ENCODE measurements at regions not wholly inside any gene's neighbourhood (a gene's known extent, or its start where the extent isn't known, plus 50 kb on each side); places are given as distances from the start of the nearest gene placed in this dataset.

DNA sequence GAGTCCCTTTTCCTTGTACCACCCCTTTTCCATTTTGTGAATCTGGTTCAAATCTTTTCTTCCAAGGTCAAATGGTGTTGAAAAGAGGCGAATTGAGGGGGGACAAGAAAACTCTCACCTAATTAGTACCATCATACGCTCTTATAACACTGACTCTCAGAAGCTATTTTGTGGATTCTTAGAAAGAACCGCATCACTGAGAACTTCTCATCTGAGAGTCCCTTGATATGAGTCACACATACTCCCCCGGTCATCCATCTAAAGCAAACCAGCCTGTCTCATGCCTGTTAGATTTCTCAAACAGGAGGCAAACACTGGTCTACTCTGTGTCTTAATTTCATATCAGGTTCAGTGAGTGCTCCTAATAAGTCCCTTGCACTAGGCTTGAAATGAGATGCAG lies 76.5 kb upstream of the SPRED1 start:
- no peaks in the 10 kb centered on the region for H3K79me2 ChIP-seq (ENCODE audit: insufficient read depth, low read length)
- no peak overlapping the region for H3K27ac ChIP-seq (ENCODE audit: low read depth, low read length)
- TF ChIP-seq, protein P1, sequence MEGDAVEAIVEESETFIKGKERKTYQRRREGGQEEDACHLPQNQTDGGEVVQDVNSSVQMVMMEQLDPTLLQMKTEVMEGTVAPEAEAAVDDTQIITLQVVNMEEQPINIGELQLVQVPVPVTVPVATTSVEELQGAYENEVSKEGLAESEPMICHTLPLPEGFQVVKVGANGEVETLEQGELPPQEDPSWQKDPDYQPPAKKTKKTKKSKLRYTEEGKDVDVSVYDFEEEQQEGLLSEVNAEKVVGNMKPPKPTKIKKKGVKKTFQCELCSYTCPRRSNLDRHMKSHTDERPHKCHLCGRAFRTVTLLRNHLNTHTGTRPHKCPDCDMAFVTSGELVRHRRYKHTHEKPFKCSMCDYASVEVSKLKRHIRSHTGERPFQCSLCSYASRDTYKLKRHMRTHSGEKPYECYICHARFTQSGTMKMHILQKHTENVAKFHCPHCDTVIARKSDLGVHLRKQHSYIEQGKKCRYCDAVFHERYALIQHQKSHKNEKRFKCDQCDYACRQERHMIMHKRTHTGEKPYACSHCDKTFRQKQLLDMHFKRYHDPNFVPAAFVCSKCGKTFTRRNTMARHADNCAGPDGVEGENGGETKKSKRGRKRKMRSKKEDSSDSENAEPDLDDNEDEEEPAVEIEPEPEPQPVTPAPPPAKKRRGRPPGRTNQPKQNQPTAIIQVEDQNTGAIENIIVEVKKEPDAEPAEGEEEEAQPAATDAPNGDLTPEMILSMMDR (IDR thresholded peaks at IDR 0.05; ENCODE audit: insufficient read depth, low read length, poor library complexity, severe bottlenecking) = no peak
- TF ChIP-seq EZH2phosphoT487 (conservative IDR thresholded peaks at IDR 0.05; ENCODE audit: low read length) = no peak
- no peak overlapping the region for H2AFZ ChIP-seq (ENCODE audit: low read depth, low read length, severe bottlenecking)
- no peaks in the 10 kb centered on the region for H3K9me2 ChIP-seq (replicated peaks; ENCODE audit: insufficient read depth, low read length)
- H4K20me1 ChIP-seq (ENCODE audit: low read depth, low read length) = no peaks in the 10 kb centered on the region
- no peaks in the 10 kb centered on the region for H3K36me3 ChIP-seq (ENCODE audit: low read length)
- no peak overlapping the region for H3K4me3 ChIP-seq (ENCODE audit: insufficient read depth, low read length, poor library complexity, severe bottlenecking)
- no peaks in the 10 kb centered on the region for H3K27me3 ChIP-seq (ENCODE audit: low read length)
- no peak overlapping the region for H3K9ac ChIP-seq (ENCODE audit: low read length)
- H3K4me2 ChIP-seq (ENCODE audit: low read depth, low read length, poor library complexity, severe bottlenecking) = no peak overlapping the region
- no peaks in the 10 kb centered on the region for H3K9me3 ChIP-seq (ENCODE audit: insufficient read depth, low read length)
- H3F3A ChIP-seq (ENCODE audit: insufficient read depth) = no peaks in the 10 kb centered on the region

DNA sequence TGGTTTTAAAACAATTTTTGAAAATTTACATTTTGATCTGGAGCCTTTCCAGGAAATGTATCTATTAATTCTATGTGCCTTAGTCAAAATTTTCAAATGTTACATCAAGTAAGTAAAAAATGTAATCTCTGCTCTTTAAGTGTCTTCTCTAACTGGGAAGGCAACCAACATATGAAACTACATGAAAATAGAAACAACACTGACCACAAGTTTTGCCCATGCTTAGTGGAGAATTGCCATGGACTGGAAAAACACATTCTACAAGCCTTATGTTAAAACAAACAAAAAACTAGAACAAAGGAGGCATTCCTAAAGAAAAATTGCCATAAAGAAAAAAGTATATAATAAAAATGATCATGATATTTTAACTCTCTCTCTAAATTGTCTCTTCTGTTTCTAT lies 75.9 kb upstream of the SPRED1 start:
- TF ChIP-seq EZH2phosphoT487 (conservative IDR thresholded peaks at IDR 0.05; ENCODE audit: low read length) = no peak
- TF ChIP-seq, protein P1 (IDR thresholded peaks at IDR 0.05; ENCODE audit: insufficient read depth, low read length, poor library complexity, severe bottlenecking) = no peak
- no peaks in the 10 kb centered on the region for H4K20me1 ChIP-seq (ENCODE audit: low read depth, low read length)
- no peak overlapping the region for H3K4me2 ChIP-seq (ENCODE audit: low read depth, low read length, poor library complexity, severe bottlenecking)
- no peak overlapping the region for H2AFZ ChIP-seq (ENCODE audit: low read depth, low read length, severe bottlenecking)
- no peak overlapping the region for H3K27ac ChIP-seq (ENCODE audit: low read depth, low read length)
- H3F3A ChIP-seq (ENCODE audit: insufficient read depth) = no peaks in the 10 kb centered on the region
- H3K79me2 ChIP-seq (ENCODE audit: insufficient read depth, low read length) = no peaks in the 10 kb centered on the region
- H3K27me3 ChIP-seq (ENCODE audit: low read length) = no peaks in the 10 kb centered on the region
- H3K36me3 ChIP-seq (ENCODE audit: low read length) = no peaks in the 10 kb centered on the region
- no peak overlapping the region for H3K9ac ChIP-seq (ENCODE audit: low read length)
- H3K9me2 ChIP-seq (replicated peaks; ENCODE audit: insufficient read depth, low read length) = no peaks in the 10 kb centered on the region
- no peak overlapping the region for H3K4me3 ChIP-seq (ENCODE audit: insufficient read depth, low read length, poor library complexity, severe bottlenecking)
- no peaks in the 10 kb centered on the region for H3K9me3 ChIP-seq (ENCODE audit: insufficient read depth, low read length)

- Histone ChIP-seq H3K4me3 (ENCODE audit: insufficient read depth, low read length, poor library complexity, severe bottlenecking) (no peak overlapping the region), H3K79me2 (ENCODE audit: insufficient read depth, low read length) (no peaks in the 10 kb centered on the region), H2AFZ (ENCODE audit: low read depth, low read length, severe bottlenecking) (no peak overlapping the region), H3K9me3 (ENCODE audit: insufficient read depth, low read length) (no peaks in the 10 kb centered on the region), H3K36me3 (ENCODE audit: low read length) (no peaks in the 10 kb centered on the region), H3K9ac (ENCODE audit: low read length) (no peak overlapping the region), H3K4me2 (ENCODE audit: low read depth, low read length, poor library complexity, severe bottlenecking) (no peak overlapping the region), H3F3A (ENCODE audit: insufficient read depth) (no peaks in the 10 kb centered on the region), H3K9me2 (replicated peaks; ENCODE audit: insufficient read depth, low read length) (no peaks in the 10 kb centered on the region), H3K27ac (ENCODE audit: low read depth, low read length) (no peak overlapping the region), H4K20me1 (ENCODE audit: low read depth, low read length) (no peaks in the 10 kb centered on the region), H3K27me3 (ENCODE audit: low read length) (no peaks in the 10 kb centered on the region)
- no peak for TF ChIP-seq EZH2phosphoT487 (conservative IDR thresholded peaks at IDR 0.05; ENCODE audit: low read length)
- TF ChIP-seq, protein P1 (IDR thresholded peaks at IDR 0.05; ENCODE audit: insufficient read depth, low read length, poor library complexity, severe bottlenecking) = no peak
Measured at GRCh38 chr15:38182900-38183299, 69.7 kb upstream of the SPRED1 start.
